ENCODE measurements at regions not wholly inside any gene's neighbourhood (a gene's known extent, or its start where the extent isn't known, plus 50 kb on each side); places are given as distances from the start of the nearest gene placed in this dataset.
"Not testable (repeated sequence)": the region's sequence is repeated elsewhere in the genome, so short reads cannot be mapped to it uniquely, and the experiment has no call there.

DNA sequence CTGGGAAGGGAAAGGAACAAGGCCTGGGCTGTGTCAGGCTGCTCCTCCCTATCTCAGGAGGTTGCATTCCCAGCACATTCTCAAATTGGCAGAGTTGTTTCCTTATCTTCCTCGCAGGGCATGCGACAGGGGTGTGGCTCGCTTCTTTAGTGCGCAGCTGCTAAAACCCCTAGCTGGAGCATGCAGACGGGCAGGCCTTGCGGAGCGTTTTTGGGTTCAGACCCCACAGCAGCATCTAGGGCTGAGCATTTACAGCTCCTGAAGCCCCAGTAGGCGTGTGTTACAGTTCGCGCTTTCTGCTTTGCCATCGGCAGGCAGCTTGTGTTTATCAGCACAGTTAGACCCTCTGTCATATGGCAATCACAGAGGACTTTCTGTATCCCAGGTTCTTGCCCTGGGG lies 392.4 kb downstream of the TECRL start:
- no peak for DNase-seq (ENCODE audit: low read depth in 4 of 4, low spot score in 3 of 4)

DNA sequence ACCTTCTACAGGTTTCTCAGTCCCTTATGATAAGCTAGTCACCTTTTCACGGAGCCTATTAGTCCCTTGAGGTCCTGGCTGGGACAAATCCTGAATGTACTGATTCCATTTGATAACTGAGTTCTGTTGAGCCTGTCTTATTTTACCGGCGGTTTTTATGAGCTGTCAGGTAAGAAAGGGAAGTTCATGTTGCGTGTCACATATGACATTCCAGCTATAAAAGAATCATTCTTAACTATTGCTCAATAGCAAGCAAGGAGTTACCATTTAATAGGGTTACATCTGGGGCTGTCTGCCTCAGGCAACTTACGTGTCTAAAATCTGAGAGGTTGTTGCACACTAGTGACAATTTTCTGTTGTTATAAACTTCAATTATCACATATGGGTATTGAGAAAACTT lies 394.6 kb downstream of the TECRL start:
- DNase-seq (ENCODE audit: low read depth in 4 of 4, low spot score in 3 of 4), result no peak

DNA sequence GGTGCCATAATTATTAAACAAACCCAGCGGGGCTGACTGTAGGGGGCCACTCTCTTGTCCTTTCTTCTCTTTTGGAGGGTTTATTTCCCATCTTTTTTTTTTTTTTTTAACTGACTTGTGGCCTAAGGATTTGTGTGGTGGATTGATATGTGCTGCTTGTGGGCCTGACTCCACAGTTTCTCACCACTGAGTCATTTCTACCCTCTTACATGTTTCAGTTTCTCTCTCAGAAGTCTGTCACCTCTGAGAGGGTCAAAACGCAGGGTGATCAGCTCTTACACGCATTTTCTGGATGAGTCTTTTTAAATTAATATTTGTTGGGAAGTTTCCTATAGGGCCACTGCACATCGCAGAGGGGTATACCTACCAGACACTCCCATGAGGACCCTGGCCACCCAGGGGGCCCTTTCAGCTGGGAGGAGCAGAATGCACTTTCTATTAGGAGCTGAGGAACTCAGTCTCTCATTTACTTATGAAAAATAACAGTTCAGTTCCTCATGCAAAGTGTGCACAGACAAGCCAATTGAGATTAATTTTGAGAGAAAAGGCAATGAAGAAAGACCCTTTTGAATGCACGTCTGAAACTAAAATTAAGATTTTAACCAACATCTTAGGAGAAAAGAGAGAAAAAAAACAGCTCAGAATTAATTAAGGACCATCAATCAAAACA lies 407.9 kb downstream of the TECRL start:
- DNase-seq (ENCODE audit: low read depth in 4 of 4, low spot score in 3 of 4), result no peak

DNA sequence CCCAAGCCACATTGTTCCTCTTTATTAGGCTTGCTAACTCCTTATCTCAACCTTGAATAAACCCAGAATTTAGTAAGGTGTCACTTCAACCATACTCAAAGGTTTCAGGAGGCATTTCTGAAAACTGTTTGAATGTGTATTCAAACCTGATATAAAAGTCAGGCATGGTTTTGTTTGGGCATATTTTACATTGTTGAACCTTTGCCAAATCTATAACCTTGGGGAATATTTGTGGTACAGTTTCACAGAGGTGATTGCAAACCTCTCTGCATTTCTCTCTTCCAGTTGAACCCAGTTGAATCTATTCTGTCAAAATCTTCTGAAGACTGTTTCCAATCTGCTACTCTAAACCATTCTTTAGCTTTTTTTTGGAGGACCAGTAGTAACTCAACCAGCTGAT lies 409.0 kb downstream of the TECRL start:
- no peak for DNase-seq (ENCODE audit: low read depth in 4 of 4, low spot score in 3 of 4)

DNA sequence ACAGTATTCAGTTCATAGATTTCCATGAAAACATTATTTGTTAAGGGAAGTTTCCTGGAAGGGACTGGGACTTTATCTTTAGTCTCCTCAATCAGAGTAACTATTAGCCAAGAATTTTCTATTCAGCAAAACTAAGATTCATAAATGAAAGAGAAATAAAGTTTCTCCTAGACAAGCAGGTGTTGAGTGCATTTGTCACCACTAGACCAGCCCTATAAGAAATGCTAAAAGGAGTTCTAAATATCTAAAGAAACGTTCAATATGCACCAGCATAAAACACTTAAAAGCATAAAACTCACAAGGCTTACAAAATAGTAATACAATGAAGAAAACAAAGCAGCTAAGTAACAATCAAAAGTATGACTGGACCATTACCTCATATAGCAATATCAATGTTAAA lies 423.0 kb downstream of the TECRL start:
- DNase-seq (ENCODE audit: low read depth in 4 of 4, low spot score in 3 of 4), result no peak

DNA sequence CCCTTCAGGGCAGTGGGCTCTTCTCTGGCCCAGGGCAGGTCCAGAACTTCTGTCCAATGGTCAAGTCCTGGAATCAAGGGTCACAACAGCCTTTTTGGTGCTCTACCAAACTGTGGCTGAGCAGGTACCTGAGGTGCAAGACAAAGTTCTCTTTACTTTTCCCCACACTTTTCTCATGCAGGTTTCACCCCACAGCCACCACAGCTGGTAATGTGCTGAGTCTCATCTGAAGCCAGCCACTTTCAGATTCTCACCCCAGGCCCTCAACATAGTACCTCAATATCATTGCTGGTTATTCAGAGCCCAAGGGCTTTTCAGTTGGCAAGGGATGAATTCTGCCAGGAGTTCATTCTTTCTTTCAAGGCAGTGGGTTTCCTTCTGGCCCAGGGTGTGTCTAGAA lies 426.0 kb downstream of the TECRL start:
- DNase-seq (ENCODE audit: low read depth in 4 of 4, low spot score in 3 of 4), result no peak

DNA sequence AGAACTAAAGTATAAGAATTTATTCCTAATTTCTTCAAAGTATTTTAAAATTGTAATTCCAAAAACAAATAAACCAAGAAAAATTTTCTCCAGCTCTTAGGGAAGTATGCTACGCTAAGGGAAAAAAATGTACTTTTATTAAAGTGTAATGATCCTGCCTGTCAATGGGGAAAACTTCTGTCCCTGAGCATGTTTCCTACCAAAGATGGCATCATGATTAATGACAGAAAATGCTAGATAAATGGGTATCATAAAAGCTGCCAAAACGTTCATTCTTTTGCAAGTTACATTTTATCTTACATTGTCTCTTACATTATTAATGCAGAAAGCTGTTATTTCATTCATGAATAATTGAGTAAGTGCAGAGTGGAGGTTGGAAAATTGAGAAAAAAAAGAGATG lies 443.4 kb downstream of the TECRL start:
- no peak for DNase-seq (ENCODE audit: low read depth in 4 of 4, low spot score in 3 of 4)

DNA sequence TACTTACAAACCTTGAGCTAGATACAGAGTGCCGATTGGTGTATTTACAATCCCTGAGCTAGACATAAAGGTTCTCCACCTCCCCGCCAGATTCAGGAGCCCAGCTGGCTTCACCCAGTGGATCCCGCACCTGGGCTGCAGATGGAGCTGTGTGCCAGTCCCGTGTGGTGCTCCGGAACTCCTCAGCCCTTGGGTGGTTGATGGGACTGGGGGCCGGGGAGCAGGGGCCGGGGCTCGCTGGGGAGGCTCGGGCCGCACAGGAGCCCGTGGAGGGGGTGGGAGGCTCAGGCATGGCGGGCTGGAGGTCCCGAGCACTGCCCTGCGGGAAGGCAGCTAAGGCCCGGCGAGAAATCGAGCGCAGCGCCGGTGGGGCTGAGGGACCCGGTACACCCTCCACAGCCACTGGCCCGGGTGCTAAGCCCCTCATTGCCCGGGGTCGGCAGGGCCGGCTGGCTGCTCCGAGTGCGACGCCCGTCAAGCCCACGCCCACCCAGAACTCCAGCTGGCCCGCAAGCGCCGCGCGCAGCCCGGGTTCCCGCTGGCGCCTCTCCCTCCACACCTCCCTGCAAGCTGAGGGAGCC lies 466.5 kb downstream of the TECRL start:
- DNase-seq (ENCODE audit: low read depth in 4 of 4, low spot score in 3 of 4), result not testable (repeated sequence)

DNA sequence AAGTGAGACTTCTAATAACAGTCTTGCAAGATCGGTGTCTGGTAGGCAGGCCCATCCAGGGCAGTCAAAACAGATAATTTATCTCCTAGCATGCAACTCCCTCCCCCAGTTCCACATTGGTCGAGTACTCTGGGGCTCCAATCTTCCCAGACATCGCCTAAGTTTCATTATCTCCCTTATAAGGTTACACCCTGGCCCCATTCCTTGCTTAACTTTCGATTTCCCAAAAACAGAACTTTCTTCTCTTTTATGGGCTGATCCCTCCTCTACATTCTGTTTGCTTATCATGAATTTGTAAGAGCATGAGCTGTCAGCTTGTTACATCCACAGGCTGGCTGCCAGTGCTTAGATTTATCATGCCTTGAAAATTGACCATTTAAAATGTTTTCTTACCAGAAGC lies 471.3 kb downstream of the TECRL start:
- DNase-seq (ENCODE audit: low read depth in 4 of 4, low spot score in 3 of 4), result peak in 1 of 4 donors; percentile 1

DNA sequence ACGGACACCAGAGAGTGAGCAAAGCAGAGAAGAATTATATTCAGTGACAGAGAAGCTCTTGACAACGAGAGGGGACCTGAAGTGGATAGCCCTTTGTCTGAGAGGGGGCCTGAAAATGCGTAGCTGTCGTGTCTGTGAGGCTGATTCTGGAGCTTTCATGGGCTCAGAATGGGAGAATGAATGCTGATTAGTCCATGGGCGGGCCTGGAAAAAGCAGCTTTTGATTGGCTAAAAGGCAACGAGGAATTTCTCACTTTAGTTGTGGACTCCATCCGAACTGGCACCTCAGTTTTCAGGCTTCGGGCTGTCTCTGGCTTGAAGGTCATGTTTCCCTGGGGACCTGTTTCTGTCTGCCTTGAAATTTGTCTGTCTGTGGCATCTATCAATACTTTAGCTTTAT lies 487.1 kb downstream of the TECRL start:
- DNase-seq (ENCODE audit: low read depth in 4 of 4, low spot score in 3 of 4), result no peak

DNA sequence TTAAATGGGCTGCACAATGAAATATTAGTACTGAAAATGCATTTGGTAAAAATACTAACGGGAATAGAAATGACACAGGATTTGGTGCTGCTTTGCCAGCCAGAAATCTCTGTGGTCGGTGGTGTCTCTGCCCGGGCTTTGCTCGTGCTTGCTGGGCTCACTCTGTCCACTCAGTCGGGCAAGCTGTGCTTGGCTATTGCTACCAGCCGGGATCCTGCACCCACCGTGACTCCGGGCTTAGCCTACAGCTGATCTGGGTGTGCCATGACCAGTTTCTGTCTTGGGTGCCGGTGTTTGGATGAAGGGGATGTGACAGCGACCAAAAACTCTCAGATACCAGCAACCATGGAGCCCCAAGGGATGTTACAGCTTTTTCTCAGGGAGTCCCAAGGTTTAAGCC lies 487.7 kb downstream of the TECRL start:
- DNase-seq (ENCODE audit: low read depth in 4 of 4, low spot score in 3 of 4), result no peak

DNA sequence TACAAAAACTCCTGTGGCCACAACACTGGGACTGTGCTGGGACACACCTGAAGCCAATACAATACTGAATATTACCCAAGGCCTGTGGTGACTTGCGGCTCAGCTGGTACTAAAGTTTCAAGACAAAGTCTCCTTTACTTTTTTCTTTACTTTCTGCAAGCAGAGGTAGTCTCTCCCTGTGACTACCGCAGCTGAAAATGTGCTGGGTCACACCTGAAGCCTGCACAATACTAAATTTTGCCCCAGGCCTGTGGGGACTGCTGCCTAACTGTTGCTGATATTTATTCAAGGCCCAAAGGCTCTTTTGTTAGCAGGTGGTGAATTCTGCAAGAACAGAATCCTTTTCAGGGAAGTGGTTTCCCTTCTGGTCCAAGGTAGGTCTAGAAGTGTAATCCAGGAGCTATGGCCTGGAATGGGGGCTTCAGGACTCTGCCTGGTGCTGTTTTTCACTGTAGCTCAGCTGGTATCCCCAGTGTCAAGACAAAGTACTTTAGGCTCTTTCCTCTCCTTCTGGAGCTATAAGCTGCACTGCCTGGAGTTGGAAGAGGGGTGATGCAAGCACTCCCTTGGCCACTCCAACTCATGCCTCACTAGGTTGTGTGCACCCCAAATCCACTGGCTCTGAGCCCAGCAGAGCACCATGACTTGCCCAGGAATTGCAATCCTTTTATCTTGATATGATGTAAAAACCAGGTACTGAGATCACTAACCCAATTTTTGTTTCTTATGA lies 489.4 kb downstream of the TECRL start:
- DNase-seq (ENCODE audit: low read depth in 4 of 4, low spot score in 3 of 4), result no peak

DNA sequence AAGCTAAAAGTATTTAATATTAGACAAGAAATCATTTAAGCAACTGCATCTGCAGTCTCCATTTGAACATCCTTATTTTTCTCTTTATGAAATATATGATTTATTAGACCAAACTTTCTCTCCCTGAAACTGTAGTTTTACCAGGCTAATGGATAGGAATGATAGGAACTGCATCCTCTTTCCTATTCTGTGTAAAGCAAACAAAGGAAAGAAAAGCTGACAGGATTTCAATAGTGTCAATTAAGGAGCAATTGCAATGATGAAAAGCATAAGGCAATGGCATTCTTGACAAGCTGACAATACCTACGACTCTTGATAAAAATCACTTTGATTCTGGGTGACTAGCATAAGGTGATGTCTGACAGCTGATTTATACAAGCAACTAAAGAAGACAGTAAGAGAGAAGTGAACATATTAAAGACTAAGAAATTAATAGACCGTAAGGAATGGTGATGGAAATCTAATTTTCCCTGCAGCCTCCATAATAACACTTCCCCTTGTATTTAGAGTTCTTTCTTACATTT lies 502.5 kb downstream of the TECRL start:
- DNase-seq (ENCODE audit: low read depth in 4 of 4, low spot score in 3 of 4), result no peak

DNA sequence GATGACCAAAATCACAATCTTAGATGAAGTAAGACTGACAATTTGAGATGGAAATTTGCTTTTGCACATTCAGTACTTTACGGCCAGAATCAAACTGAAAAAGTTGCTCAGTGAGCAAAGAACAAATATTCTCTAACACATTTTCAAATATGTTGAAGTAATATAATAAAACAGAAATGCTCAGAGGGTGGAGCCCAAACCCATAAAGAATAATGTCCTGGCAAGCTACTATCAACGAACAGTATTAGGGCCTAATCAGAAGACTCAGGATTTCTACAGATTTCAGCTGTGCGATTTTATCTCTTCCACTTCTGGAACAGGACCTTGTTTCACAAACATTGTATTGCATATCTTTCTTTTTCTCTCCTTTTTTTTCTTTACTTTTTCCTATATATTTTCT lies 505.0 kb downstream of the TECRL start:
- no peak for DNase-seq (ENCODE audit: low read depth in 4 of 4, low spot score in 3 of 4)

DNA sequence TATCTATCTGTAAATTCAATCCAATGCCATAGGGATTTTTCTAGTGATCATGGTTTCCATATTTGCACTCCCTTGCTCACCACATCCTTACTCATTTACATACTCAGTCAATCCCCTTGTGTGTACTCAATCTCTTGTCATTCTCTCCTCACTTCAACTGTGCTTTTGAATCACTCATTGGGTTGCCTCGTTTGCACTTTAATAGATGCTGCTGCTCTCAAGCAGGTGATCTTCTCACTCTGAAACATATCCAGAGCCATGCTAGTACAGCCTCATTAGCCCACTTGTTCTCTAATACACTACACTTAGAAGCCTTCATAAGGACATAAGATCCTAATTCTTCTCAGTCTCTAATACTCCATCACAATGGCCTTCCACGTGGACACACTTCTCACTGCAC lies 507.9 kb downstream of the TECRL start:
- no peak for DNase-seq (ENCODE audit: low read depth in 4 of 4, low spot score in 3 of 4)

DNA sequence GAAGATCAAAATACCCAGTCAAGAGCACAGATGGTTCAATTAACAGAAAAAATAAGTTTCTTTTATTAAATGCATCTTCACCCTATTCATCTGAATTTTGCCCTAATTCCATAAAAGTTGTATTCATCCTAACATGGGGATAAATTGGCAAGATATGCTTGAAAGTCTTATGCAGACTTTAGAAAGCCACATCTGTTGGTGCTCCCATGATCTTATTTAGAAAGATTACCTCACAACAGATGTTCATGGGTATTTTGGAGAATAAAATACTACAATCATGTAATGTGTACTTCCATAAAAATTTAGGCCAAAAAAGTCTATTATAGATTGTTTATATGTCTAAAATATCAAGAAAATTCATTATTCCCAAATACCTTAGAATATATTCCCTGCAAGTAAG lies 510.3 kb downstream of the TECRL start:
- no peak for DNase-seq (ENCODE audit: low read depth in 4 of 4, low spot score in 3 of 4)

DNA sequence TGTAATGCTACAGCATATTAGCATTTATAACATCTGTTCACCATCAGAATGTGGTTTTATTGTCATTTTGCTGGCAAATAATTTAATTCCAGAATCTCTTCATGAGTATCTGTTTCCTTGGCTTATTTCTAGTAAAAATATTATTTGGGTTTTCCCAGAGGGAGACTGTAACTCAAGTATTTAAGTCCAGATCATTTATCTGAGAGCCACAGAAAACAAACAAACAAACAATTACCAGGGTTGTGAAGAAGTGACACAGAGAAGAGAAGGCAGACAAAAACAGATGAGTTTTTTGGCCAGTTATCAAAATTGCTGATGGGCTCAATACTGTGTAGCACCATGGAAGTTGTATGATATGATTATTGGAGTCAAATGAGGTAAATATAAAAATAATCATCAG lies 515.1 kb downstream of the TECRL start:
- DNase-seq (ENCODE audit: low read depth in 4 of 4, low spot score in 3 of 4), result no peak

DNA sequence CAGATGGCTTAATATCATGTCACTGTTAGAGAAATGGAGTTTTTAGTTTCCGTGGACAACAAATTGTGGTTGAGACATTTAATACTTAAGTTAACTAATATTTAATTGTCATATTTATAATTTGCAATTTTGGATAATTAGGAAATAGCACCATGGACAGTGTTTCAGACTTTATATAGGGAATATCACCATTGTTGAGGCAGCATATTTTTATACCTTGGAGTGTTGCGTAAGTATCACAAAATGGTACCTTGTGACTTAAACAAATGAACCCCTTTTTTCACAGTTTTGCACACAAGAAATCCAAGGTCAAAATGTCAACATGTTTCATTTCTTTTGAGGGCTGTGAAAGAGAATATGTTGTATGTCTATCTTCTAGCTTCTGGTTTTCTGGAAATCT lies 539.9 kb downstream of the TECRL start:
- DNase-seq (ENCODE audit: low read depth in 4 of 4, low spot score in 3 of 4), result no peak

DNA sequence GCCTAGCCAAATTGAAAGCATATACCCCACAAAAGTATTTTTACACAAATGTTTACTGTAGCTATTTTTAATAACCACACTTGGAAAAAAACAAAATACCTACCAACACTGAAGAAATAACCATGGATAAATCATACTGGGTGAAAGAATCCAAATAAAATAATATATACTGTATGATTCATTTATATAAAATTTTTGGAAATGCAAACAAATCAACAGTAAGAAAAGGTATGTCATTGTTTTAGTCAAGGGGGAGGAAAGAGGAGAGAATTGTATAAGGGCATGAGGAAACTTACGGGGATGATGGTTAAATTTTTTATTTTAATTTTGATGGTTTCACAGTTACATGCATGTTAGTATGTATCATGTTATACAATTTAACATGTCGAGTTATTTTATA lies 557.8 kb downstream of the TECRL start:
- no peak for DNase-seq (ENCODE audit: low read depth in 4 of 4, low spot score in 3 of 4)

DNA sequence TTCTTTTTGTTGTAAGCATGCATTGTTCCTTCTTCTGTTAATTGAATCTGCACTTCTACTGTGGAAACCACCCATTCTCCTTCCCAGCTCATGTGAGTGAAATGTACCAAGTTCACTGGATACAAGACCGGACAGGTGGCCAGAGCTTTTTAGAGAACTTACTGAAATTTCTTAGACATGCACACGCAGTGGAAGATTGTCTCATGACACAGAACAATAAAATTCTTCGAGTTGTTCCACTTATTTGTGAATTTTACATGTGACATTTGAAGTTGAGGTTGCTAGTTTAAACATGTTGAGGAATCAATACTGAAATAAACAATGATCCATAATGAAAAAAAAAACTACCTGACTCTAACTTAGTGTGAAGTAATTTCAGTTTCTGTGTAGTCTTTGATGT lies 568.0 kb downstream of the TECRL start:
- DNase-seq (ENCODE audit: low read depth in 4 of 4, low spot score in 3 of 4), result no peak

DNA sequence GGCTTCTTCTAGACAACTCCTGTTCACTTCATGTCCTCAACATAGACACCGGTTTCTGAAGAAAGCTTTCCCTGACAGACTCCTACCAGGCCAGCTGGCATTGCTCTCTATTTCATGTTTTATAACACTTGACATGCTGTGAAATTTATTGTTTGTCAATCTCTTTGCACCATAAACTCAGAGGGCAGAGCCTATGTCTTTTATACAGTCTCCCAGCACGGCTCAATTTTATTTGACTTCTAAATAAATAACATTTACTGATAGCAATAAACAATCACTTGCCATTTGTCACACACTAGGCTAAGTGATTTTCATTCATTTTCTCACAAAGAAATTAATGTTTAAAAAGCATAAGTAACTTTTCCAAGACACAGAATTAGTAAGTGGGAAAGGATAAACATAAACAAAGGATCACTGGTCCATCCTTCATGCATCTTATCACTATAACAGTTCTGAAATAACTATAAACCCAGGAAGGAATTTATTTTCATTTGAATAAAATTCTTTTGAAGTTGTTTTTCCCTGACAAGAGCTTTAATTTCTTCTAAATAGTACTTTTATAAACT lies 577.6 kb downstream of the TECRL start:
- DNase-seq (ENCODE audit: low read depth in 4 of 4, low spot score in 3 of 4), result no peak

Data from left renal pelvis (tissue), 4 donors.